Nephron (organoid): ENCODE measurements at regions not wholly inside any gene's neighbourhood (a gene's known extent, or its start where the extent isn't known, plus 50 kb on each side); places are given as distances from the start of the nearest gene placed in this dataset.

Experiments used
- H3K27ac Mint-ChIP-seq, 3 experiments: 2 replicates each; pipeline ENCODE4 v1.8.0; 2020; ENCODE audit warnings: mixed read lengths in 3 of 3, mild to moderate bottlenecking in 2 of 3, moderate library complexity in 1 of 3
- H3K27me3 Mint-ChIP-seq: 2 replicates; pipeline ENCODE4 v1.8.0; 2021; ENCODE audit warnings: low read depth, mild to moderate bottlenecking, moderate library complexity, mixed read lengths
- H3K36me3 Mint-ChIP-seq: 2 replicates; pipeline ENCODE4 v1.8.0; 2020; ENCODE audit warnings: low read depth, mixed read lengths
- H3K4me1 Mint-ChIP-seq: 2 replicates; pipeline ENCODE4 v1.8.0; 2020; ENCODE audit warnings: mixed read lengths
- H3K4me3 Mint-ChIP-seq, 3 experiments: 2 replicates each; pipeline ENCODE4 v1.8.0; 2020; ENCODE audit warnings: mild to moderate bottlenecking in 3 of 3, mixed read lengths in 3 of 3, moderate library complexity in 2 of 3
- H3K9me3 Mint-ChIP-seq: 2 replicates; pipeline ENCODE4 v1.8.0; 2020; ENCODE audit warnings: mixed read lengths
- CTCF ChIP-seq, 3 experiments: fragments of 200-600 bp; sonication (generic); IDR thresholded peaks; one replicate each; pipeline ENCODE4 v1.5.0; 2021; ENCODE audit warnings: antibody characterized with exemption in 3 of 3; ENCODE audit not compliant: unreplicated experiment in 3 of 3

- H3K27me3 Mint-ChIP-seq = peaks cover 48% of the 10 kb centered on the region
- H3K36me3 Mint-ChIP-seq = no peaks in the 10 kb centered on the region
- no peak overlapping the region for H3K4me3 Mint-ChIP-seq
- H3K4me1 Mint-ChIP-seq = no peaks in the 10 kb centered on the region
- no peak overlapping the region for H3K27ac Mint-ChIP-seq
- H3K9me3 Mint-ChIP-seq = no peaks in the 10 kb centered on the region
- TF ChIP-seq CTCF (IDR thresholded peaks at IDR 0.05; ENCODE audit: unreplicated experiment in 3 of 3) = no peak
These were observed 117.1 kb upstream of the CSF3R start for GRCh38 chr1:36599828-36600227.

GRCh38 chr1:36597514-36597913 is 114.8 kb upstream of the CSF3R start:
- Mint-ChIP-seq H3K36me3 (no peaks in the 10 kb centered on the region), H3K4me3 (no peak overlapping the region), H3K9me3 (no peaks in the 10 kb centered on the region), H3K4me1 (no peaks in the 10 kb centered on the region), H3K27ac (no peak overlapping the region), H3K27me3 (peaks cover 47% of the 10 kb centered on the region)
- no peak for TF ChIP-seq CTCF (IDR thresholded peaks at IDR 0.05; ENCODE audit: unreplicated experiment in 3 of 3)

- Mint-ChIP-seq H3K9me3 (no peaks in the 10 kb centered on the region), H3K36me3 (no peaks in the 10 kb centered on the region), H3K27ac (no peak overlapping the region), H3K27me3 (peaks cover 54% of the 10 kb centered on the region), H3K4me3 (no peak overlapping the region), H3K4me1 (peaks cover 8% of the 10 kb centered on the region)
- no peak for TF ChIP-seq CTCF (IDR thresholded peaks at IDR 0.05; ENCODE audit: unreplicated experiment in 3 of 3)
These were observed 113.2 kb upstream of the CSF3R start for GRCh38 chr1:36595921-36596320.

GRCh38 chr1:36595349-36595748 is 112.6 kb upstream of the CSF3R start:
- H3K4me3 Mint-ChIP-seq = no peak overlapping the region
- no peak for TF ChIP-seq CTCF (IDR thresholded peaks at IDR 0.05; ENCODE audit: unreplicated experiment in 3 of 3)
- H3K27me3 Mint-ChIP-seq = peaks cover 58% of the 10 kb centered on the region
- no peak overlapping the region for H3K27ac Mint-ChIP-seq
- H3K9me3 Mint-ChIP-seq = no peaks in the 10 kb centered on the region
- no peaks in the 10 kb centered on the region for H3K36me3 Mint-ChIP-seq
- peaks cover 14% of the 10 kb centered on the region for H3K4me1 Mint-ChIP-seq

- Mint-ChIP-seq H3K27me3 (peaks cover 56% of the 10 kb centered on the region), H3K4me1 (peaks cover 17% of the 10 kb centered on the region), H3K36me3 (no peaks in the 10 kb centered on the region), H3K27ac (peak overlapping the region in 1 of 3 experiments; percentile 15), H3K4me3 (no peak overlapping the region), H3K9me3 (no peaks in the 10 kb centered on the region)
- no peak for TF ChIP-seq CTCF (IDR thresholded peaks at IDR 0.05; ENCODE audit: unreplicated experiment in 3 of 3)
These were observed 111.3 kb upstream of the CSF3R start for GRCh38 chr1:36594023-36594422.

- H3K36me3 Mint-ChIP-seq = no peaks in the 10 kb centered on the region
- peak overlapping the region in 1 of 3 experiments; percentile 40 for H3K27ac Mint-ChIP-seq
- TF ChIP-seq CTCF (IDR thresholded peaks at IDR 0.05; ENCODE audit: unreplicated experiment in 3 of 3) = no peak
- H3K4me1 Mint-ChIP-seq = peaks cover 25% of the 10 kb centered on the region
- no peak overlapping the region for H3K4me3 Mint-ChIP-seq
- peaks cover 57% of the 10 kb centered on the region for H3K27me3 Mint-ChIP-seq
- H3K9me3 Mint-ChIP-seq = no peaks in the 10 kb centered on the region
These were observed 108.6 kb upstream of the CSF3R start for GRCh38 chr1:36591278-36591677.
